CD4-positive, alpha-beta T cell treated with Interleukin-1 beta for 1 hour (primary cell): ENCODE measurements at regions not wholly inside any gene's neighbourhood (a gene's known extent, or its start where the extent isn't known, plus 50 kb on each side); places are given as distances from the start of the nearest gene placed in this dataset.

ENCODE experiments used
- DNase-seq, 2 donors: peaks; one replicate each; pipeline ENCODE4 v3.0.0-alpha.2; 2020 to 2022

DNA sequence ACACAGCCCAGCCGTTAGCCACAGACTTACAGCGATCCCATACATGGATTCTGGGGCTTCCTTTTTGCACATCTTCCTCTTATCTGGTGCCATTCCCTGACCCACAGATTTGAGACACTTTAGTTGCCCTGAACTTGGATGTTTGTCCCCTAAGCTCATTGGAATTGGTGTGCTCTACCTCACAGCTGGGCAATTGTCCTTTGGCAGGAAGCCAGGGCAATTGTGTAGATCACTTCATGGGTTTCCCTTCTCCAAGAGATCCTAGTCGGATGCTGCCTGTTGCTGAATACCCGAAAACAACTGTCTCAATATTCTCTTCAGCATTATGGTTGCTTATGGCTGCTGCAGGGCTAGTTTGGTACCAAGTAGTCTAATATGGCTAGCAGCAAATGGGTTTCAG, 470.7 kb upstream of the MKI67 start:
- no peak for DNase-seq

GRCh38 chr10:128599030-128599429, 472.8 kb upstream of the MKI67 start:
- DNase-seq: no peak

DNA sequence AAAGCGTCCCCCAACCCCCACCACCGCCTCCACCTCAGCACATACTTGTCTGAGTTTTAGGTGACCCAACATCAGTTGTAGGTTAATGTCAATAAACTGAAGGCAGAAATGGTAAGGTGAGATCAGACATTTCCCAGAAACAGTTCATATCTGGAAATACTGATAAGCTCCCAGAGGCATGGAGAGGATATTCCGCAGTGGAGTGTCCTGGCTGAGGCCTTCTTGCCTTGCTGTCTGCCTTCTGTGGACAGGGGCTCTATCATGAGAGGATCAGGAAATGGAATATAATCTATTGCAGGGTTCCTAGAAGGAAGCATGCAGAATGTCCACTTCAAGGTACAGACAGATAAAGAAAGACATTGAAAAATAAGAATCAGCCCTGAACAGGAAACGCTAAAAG, 473.3 kb upstream of the MKI67 start:
- DNase-seq: no peak

GRCh38 chr10:128602183-128602582, 476.0 kb upstream of the MKI67 start:
- DNase-seq: no peak

DNA sequence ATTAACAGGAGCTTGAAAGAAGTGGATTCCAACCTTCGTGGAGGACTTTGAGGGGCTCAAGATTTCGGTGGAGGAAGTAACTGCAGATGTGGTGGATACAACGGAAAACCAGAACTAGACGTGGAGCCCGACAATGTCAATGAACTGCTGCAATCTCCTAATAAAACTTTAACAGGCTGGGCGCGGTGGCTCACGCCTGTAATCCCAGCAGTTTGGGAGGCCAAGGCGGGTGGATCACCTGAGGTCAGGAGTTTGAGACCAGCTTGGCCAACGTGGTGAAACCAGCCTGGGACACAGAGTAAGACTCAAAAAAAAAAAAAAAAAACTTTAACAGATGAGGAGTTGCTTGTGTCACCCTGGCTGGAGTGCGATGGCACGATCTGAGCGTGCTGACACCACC, 477.8 kb upstream of the MKI67 start:
- no peak for DNase-seq

- DNase-seq: no peak
Measured at GRCh38 chr10:128605180-128605579, 479.0 kb upstream of the MKI67 start.

DNA sequence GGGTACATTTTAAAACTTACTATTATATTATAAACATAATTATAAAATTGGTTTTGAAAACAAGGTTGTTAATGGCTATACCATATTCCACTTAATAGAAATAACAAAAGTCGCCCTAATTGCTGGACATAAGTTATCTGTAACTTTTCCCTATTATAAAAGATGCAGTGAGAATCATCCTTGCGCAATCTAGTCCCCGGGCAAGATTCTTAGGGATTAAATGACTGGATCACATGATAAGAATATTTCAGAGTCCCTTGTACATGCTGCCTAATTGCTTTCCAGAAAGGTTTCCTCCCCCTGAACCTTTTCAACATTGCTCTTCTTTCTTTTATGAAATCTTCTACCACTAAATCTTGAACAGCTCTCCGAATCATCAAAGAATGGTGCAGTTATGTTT, 479.8 kb upstream of the MKI67 start:
- no peak for DNase-seq

GRCh38 chr10:128608791-128609190, 482.6 kb upstream of the MKI67 start:
- no peak for DNase-seq

GRCh38 chr10:128609460-128609859, 483.2 kb upstream of the MKI67 start:
- no peak for DNase-seq

- DNase-seq: no peak
Measured at GRCh38 chr10:128610113-128610512, 483.9 kb upstream of the MKI67 start.

DNA sequence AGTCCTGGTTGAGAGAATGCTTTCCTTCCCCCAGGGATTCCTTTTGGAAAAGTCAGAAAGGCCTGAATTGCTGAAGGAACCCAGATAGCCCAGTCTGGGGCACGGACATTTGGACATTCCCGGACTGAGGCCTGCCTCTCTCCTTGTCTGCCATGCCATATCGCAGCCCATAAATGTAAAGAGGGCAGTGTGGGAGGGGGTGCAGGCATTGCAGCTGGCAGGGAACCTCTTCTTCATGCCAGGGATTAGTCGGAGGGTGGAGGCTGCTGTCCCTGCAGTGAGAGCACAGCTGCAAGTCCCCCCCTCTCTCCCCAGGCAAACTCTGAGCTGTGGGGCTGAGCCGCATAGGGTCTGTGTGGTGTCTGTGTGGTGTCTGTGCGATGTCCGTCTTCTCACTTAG, 486.0 kb upstream of the MKI67 start:
- DNase-seq: no peak

DNA sequence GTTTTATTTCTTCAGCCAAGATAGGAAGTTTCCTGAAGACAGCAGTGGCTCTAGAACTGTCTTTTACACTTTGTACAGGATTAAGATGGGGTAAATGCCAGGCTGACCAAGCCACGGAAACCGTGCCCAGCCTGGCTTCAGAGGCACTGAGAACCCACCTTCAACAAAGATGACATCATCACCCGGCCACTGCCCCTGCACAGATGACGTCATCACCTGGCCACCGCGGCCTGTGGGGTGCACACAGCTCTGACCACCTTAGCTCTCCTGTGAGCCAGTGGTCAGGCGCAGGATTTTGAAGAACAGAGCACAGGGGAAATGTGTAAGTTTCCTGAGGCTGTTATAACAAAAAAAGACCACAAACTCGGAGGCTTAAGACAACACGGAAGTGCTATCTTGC, 486.4 kb upstream of the MKI67 start:
- DNase-seq: no peak

DNA sequence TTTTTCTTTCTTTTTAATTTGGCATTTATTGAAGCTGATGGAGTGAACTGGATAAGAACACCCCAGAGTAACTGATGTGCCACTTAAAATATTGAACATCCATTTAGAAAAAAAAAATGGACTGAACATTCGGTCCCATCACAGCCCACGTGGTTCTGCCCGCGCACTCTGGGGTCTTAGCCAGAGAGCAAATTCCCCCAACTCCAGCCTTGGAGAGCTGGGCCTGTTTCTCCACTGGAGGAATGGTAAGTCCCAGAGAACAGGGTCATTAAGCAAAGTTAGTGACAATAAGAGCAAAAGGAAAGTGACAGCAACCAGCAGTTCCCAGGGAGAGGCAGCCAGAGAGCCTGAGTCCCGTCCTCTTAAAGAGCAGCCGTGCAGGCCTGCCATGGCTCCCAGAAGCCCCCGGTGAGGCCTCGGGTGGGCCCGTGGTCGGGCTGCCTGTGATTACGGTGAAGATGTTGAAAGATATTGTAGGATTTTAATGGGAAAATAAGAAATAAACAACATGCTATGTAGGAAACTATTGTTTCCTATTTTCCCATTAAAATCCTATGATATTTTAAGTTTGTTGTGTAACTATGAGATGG, 487.9 kb upstream of the MKI67 start:
- no peak for DNase-seq

DNA sequence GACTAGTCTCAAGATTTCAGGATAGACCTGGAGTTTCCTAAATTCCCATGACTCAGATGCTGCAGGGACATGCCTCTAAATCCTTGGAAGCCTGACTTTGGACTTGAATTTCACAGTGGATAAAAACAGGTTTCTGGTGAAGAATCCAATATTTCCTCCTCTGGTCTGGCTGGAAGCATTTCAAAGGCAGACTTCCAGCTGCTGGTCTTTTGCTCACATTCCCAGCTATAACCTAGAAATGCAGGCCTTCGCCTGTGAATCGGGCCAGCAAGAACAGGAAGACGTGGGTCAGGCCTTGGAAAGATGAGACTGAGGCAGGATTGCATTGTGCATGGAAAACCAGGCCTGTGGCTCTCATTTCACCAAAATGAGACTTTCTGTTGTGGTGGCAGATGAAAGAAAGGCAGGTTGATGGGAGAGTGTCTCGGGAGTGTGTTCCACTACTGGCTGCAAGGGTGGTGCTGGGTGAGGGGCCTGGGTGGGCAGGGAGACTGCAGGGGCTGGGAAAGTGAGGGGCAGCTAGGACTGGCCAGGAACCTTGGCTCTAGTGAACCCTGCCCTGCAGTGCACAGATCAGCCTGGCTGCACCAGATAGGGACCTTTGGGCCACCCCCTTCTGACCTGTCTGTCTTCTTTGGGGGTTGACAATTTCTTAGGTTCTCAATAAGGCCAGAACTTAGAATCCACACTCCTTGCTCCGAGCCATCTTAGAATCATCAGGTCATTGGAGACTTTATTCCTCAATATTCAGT, 488.8 kb upstream of the MKI67 start:
- no peak for DNase-seq

- DNase-seq: no peak
Measured at GRCh38 chr10:128617532-128617931, 491.3 kb upstream of the MKI67 start.

DNA sequence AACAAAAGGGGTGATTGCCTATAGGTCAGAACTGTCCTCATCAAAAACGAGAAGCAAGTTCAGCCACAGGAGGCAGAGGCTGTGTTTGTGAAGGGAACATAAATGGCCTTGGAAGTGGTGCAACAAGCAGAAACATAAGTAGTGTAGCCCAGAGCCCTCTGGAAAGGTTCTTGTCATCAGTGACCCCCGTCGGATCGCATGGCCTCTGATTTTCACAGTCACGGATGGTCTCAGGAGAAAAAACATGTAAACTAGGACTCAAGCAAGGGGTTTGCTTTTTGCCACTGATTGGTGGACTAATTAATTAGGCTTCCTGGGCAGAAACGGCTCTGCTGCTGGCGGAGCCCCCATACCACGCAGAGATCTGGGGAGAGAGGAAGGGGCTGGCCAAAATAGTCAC, 496.5 kb upstream of the MKI67 start:
- no peak for DNase-seq

- no peak for DNase-seq
Measured at GRCh38 chr10:128623776-128624175, 497.6 kb upstream of the MKI67 start.

DNA sequence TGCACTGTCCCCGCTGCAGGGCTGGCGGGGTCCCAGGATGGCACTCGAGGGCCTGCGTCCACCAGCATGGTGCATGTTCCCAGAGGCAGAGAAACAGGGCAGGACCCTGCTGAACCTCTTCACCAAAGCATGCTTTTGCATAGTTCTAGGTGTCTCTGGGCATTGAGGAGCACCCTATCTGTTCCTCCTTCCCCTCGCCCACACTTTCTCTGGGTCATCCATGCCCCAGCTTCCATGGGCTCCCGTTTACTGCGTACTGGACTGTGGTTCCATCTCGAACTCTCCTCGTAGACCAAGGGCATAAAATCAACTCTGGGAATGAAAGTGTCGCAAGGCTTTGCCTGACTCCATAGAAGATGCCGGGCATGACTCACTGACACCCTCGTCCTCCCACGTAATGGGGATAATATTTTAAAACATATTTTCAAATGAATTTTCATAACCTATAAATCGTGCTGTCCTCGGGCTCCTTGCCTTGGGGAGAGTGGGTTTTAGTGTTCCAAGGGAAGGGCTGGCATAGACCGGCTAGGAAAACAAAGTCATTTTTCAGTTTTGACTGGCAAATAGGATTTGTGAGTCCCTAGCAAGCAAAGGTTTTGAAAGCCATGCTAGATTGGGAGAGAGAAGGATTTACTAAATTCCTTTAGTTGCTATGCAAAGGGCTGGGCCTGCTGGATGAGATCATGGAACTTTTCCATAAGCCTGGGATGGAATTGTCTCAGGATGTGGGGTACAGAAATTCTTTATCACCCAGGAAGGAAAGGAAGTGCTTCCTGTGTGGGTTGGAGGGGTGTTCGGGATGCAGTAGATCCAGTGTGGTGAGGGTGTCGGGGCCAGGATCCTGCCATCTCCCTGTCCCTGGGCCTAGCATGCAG, 498.7 kb upstream of the MKI67 start:
- DNase-seq: no peak

- no peak for DNase-seq
Measured at GRCh38 chr10:128625926-128626325, 499.7 kb upstream of the MKI67 start.

GRCh38 chr10:128626397-128627000, 500.3 kb upstream of the MKI67 start:
- no peak for DNase-seq

- DNase-seq: no peak
Measured at GRCh38 chr10:128627811-128628210, 501.6 kb upstream of the MKI67 start.

GRCh38 chr10:128628252-128628651, 502.0 kb upstream of the MKI67 start:
- DNase-seq: no peak
